ENCODE measurements at regions not wholly inside any gene's neighbourhood (a gene's known extent, or its start where the extent isn't known, plus 50 kb on each side); places are given as distances from the start of the nearest gene placed in this dataset.

DNA sequence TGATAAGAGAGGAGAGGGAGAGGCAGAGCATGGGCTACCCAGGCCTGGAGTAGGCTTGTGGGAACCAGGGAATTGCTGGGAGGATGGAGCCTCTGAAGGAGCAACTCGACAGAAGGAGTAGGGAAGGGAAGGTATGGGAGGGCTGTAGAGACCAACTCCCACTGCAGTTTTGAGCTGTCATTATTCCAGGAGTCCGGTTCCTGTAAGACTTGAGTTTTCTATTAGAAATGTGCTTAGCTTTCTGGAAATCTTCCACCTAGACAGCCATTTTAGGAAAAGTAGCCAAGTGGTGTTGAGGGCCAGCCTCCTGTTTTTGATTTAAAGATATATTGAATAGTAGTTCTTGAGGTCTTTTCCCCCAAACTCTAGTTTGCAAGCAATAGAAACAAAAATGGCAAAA, 323.5 kb downstream of the LRRC70 start:
- Histone ChIP-seq H3K9ac (ENCODE audit: low read length) (no peak overlapping the region), H3K4me2 (ENCODE audit: low read length) (no peak overlapping the region), H3K79me2 (replicated peaks; ENCODE audit: insufficient read depth, low read length) (no peaks in the 10 kb centered on the region)

DNA sequence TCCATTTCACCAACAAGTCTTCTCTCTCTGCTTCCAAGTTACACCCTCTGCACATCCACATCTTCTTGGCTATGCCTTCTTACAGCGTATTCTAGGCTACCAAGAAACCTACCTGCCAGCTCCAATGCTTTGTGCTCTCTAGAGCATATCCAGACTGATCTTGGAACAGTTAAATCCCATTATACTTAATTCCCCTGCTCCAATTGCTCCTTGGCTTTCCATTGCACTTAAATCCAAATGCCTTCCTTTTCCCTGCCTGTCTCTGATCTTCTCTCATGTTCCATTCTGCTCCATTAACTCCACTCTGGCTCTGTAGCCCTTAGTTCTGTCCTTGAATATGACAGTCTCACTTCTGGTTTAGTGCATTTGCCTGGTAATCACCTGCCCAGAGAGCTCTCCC, 322.4 kb downstream of the LRRC70 start:
- no peak overlapping the region for H3K27ac ChIP-seq (ENCODE audit: low read length)
- no peak overlapping the region for H3K9ac ChIP-seq (ENCODE audit: low read length)
- no peaks in the 10 kb centered on the region for H3K36me3 ChIP-seq (ENCODE audit: insufficient read depth, low read length)
- no peaks in the 10 kb centered on the region for H4K20me1 ChIP-seq (ENCODE audit: insufficient read depth)
- H3F3A ChIP-seq (ENCODE audit: insufficient read depth, low read length, poor library complexity, severe bottlenecking): no peaks in the 10 kb centered on the region
- H3K27me3 ChIP-seq (ENCODE audit: insufficient read depth, low read depth, low read length): no peaks in the 10 kb centered on the region
- H3K4me3 ChIP-seq (ENCODE audit: low read length): no peak overlapping the region
- H3K4me2 ChIP-seq (ENCODE audit: low read length): no peak overlapping the region
- TF ChIP-seq, protein P1, sequence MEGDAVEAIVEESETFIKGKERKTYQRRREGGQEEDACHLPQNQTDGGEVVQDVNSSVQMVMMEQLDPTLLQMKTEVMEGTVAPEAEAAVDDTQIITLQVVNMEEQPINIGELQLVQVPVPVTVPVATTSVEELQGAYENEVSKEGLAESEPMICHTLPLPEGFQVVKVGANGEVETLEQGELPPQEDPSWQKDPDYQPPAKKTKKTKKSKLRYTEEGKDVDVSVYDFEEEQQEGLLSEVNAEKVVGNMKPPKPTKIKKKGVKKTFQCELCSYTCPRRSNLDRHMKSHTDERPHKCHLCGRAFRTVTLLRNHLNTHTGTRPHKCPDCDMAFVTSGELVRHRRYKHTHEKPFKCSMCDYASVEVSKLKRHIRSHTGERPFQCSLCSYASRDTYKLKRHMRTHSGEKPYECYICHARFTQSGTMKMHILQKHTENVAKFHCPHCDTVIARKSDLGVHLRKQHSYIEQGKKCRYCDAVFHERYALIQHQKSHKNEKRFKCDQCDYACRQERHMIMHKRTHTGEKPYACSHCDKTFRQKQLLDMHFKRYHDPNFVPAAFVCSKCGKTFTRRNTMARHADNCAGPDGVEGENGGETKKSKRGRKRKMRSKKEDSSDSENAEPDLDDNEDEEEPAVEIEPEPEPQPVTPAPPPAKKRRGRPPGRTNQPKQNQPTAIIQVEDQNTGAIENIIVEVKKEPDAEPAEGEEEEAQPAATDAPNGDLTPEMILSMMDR (IDR thresholded peaks at IDR 0.05; ENCODE audit: poor library complexity, severe bottlenecking): no peak
- no peak for TF ChIP-seq MXI1 (conservative IDR thresholded peaks at IDR 0.05; ENCODE audit: poor library complexity, severe bottlenecking)
- no peak for TF ChIP-seq TAF1 (IDR thresholded peaks at IDR 0.05; ENCODE audit: low read depth)
- TF ChIP-seq, protein P2, sequence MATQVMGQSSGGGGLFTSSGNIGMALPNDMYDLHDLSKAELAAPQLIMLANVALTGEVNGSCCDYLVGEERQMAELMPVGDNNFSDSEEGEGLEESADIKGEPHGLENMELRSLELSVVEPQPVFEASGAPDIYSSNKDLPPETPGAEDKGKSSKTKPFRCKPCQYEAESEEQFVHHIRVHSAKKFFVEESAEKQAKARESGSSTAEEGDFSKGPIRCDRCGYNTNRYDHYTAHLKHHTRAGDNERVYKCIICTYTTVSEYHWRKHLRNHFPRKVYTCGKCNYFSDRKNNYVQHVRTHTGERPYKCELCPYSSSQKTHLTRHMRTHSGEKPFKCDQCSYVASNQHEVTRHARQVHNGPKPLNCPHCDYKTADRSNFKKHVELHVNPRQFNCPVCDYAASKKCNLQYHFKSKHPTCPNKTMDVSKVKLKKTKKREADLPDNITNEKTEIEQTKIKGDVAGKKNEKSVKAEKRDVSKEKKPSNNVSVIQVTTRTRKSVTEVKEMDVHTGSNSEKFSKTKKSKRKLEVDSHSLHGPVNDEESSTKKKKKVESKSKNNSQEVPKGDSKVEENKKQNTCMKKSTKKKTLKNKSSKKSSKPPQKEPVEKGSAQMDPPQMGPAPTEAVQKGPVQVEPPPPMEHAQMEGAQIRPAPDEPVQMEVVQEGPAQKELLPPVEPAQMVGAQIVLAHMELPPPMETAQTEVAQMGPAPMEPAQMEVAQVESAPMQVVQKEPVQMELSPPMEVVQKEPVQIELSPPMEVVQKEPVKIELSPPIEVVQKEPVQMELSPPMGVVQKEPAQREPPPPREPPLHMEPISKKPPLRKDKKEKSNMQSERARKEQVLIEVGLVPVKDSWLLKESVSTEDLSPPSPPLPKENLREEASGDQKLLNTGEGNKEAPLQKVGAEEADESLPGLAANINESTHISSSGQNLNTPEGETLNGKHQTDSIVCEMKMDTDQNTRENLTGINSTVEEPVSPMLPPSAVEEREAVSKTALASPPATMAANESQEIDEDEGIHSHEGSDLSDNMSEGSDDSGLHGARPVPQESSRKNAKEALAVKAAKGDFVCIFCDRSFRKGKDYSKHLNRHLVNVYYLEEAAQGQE (IDR thresholded peaks at IDR 0.05; ENCODE audit: borderline replicate concordance): no peak
- TF ChIP-seq EZH2 (IDR thresholded peaks at IDR 0.05; ENCODE audit: borderline replicate concordance, insufficient read depth, low read length, poor library complexity, severe bottlenecking): no peak
- no peak for TF ChIP-seq POLR2AphosphoS5 (IDR thresholded peaks at IDR 0.05)
- TF ChIP-seq RAD21 (conservative IDR thresholded peaks at IDR 0.05): no peak
- no peak for TF ChIP-seq SMC3 (conservative IDR thresholded peaks at IDR 0.05; ENCODE audit: poor library complexity)
- no peak for TF ChIP-seq EP300 (conservative IDR thresholded peaks at IDR 0.05; ENCODE audit: poor library complexity, severe bottlenecking)
- H3K9me2 ChIP-seq (ENCODE audit: insufficient read depth, low read length): no peaks in the 10 kb centered on the region
- no peak overlapping the region for H2AFZ ChIP-seq (ENCODE audit: low read depth, low read length)
- H3K9me3 ChIP-seq (ENCODE audit: low read length): no peaks in the 10 kb centered on the region
- H3K79me2 ChIP-seq (replicated peaks; ENCODE audit: insufficient read depth, low read length): no peaks in the 10 kb centered on the region

More for the DNA sequence above, 323.5 kb downstream of the LRRC70 start:
- no peaks in the 10 kb centered on the region for H3K9me3 ChIP-seq (ENCODE audit: low read length)
- no peaks in the 10 kb centered on the region for H4K20me1 ChIP-seq (ENCODE audit: insufficient read depth)
- TF ChIP-seq, protein P2 (IDR thresholded peaks at IDR 0.05; ENCODE audit: borderline replicate concordance): no peak
- TF ChIP-seq TAF1 (IDR thresholded peaks at IDR 0.05; ENCODE audit: low read depth) (no peak), RAD21 (conservative IDR thresholded peaks at IDR 0.05) (no peak), EZH2 (IDR thresholded peaks at IDR 0.05; ENCODE audit: borderline replicate concordance, insufficient read depth, low read length, poor library complexity, severe bottlenecking) (no peak), SMC3 (conservative IDR thresholded peaks at IDR 0.05; ENCODE audit: poor library complexity) (no peak), EP300 (conservative IDR thresholded peaks at IDR 0.05; ENCODE audit: poor library complexity, severe bottlenecking) (no peak), MXI1 (conservative IDR thresholded peaks at IDR 0.05; ENCODE audit: poor library complexity, severe bottlenecking) (no peak), POLR2AphosphoS5 (IDR thresholded peaks at IDR 0.05) (no peak)
- TF ChIP-seq, protein P1 (IDR thresholded peaks at IDR 0.05; ENCODE audit: poor library complexity, severe bottlenecking): no peak
- no peak overlapping the region for H2AFZ ChIP-seq (ENCODE audit: low read depth, low read length)
- H3K36me3 ChIP-seq (ENCODE audit: insufficient read depth, low read length): no peaks in the 10 kb centered on the region
- H3K4me3 ChIP-seq (ENCODE audit: low read length): no peak overlapping the region
- H3K9me2 ChIP-seq (ENCODE audit: insufficient read depth, low read length): no peaks in the 10 kb centered on the region
- no peaks in the 10 kb centered on the region for H3F3A ChIP-seq (ENCODE audit: insufficient read depth, low read length, poor library complexity, severe bottlenecking)
- no peaks in the 10 kb centered on the region for H3K27me3 ChIP-seq (ENCODE audit: insufficient read depth, low read depth, low read length)
- no peak overlapping the region for H3K27ac ChIP-seq (ENCODE audit: low read length)
